GM10266 (cell line): ENCODE measurements at regions not wholly inside any gene's neighbourhood (a gene's known extent, or its start where the extent isn't known, plus 50 kb on each side); places are given as distances from the start of the nearest gene placed in this dataset.

Experiments used
- DNase-seq: peaks from one replicate; pipeline ENCODE4 v3.0.0; 2012; ENCODE audit errors: extremely low spot score
- TF ChIP-seq, protein P1 (sequence below): IDR thresholded peaks from 2 replicates; pipeline ENCODE4 v1.5.1; 2012; ENCODE audit warnings: mild to moderate bottlenecking, low read depth; ENCODE audit not compliant: control insufficient read depth, insufficient read depth; ENCODE audit errors: missing control alignments

DNA sequence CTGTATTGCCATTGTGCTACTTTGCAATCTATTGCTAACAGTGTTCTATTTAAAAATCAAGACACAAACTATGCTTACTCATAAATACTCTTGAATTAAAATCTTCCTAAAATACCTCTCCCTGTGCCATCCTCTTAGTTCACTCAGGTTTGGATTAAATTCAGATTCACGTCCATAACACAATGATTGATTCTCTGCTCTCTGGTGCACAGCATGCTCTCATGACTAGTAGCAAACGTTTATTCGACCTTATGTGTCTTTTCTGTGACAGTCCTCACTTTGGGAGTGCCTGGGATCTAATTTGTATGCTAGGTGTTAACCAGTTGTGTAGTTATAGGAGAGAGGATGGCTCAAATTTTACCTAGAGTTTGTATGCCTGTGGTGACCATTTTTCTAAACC is 270.4 kb upstream of the FKBP1C start:
- TF ChIP-seq, protein P1, sequence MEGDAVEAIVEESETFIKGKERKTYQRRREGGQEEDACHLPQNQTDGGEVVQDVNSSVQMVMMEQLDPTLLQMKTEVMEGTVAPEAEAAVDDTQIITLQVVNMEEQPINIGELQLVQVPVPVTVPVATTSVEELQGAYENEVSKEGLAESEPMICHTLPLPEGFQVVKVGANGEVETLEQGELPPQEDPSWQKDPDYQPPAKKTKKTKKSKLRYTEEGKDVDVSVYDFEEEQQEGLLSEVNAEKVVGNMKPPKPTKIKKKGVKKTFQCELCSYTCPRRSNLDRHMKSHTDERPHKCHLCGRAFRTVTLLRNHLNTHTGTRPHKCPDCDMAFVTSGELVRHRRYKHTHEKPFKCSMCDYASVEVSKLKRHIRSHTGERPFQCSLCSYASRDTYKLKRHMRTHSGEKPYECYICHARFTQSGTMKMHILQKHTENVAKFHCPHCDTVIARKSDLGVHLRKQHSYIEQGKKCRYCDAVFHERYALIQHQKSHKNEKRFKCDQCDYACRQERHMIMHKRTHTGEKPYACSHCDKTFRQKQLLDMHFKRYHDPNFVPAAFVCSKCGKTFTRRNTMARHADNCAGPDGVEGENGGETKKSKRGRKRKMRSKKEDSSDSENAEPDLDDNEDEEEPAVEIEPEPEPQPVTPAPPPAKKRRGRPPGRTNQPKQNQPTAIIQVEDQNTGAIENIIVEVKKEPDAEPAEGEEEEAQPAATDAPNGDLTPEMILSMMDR = no peak
- no peak for DNase-seq

DNA sequence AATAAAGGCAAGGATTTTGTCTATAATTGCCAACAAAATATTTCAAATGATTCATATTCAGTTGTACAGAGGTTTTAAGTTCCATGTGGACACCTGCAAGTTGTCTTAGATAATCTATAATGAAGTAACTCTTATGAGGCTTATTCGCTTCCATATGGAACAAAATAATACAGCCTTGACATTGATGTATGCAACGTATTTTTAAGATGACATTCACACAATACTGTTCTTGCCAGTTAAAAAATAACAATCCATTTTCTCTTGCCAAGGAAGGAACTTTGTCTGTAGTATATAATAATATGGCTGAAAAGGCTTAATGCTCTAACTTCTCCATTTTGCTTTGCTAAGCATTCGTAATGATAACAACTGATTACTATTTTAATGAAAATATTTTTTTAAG is 269.3 kb upstream of the FKBP1C start:
- TF ChIP-seq, protein P1 = no peak
- DNase-seq = no peak

- TF ChIP-seq, protein P1 = no peak
- no peak for DNase-seq
Measured at GRCh38 chr6:62968834-62969233, 242.4 kb upstream of the FKBP1C start.

DNA sequence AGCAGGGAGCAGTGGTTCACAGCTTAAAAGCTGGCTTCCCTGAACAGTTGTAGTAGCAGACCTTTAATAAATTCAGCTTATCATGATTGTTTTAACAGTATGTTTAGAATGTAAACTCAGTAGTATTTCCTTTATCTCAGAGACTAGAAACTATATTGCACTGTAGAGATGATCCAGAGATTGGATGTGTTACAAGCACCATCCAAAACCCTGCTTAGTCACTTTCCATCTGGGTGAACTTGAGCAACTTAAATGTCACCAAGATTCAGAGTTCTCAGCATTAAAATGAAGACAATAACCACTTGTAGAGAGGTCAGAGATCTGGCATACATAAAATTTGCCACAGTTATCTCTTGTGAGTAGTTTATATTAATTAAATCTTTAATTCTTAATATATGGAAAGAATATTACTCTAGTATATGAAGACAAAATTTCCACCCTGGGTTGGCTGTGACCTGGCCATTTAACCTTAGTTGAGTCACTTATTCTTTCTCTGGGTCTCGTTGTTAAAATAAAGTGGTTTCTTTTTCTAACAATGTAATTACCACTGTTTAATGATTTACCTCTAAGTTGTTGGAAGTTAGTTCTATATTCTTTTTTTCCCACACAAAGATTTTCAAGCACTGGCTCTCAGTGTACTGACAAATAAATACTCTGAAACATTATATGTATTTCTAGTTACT is 239.2 kb upstream of the FKBP1C start:
- no peak for DNase-seq
- TF ChIP-seq, protein P1 = no peak

- TF ChIP-seq, protein P1 = no peak
- no peak for DNase-seq
Measured at GRCh38 chr6:62974452-62974851, 236.8 kb upstream of the FKBP1C start.

- DNase-seq = no peak
- TF ChIP-seq, protein P1 = no peak
Measured at GRCh38 chr6:62976566-62976965, 234.7 kb upstream of the FKBP1C start.

DNA sequence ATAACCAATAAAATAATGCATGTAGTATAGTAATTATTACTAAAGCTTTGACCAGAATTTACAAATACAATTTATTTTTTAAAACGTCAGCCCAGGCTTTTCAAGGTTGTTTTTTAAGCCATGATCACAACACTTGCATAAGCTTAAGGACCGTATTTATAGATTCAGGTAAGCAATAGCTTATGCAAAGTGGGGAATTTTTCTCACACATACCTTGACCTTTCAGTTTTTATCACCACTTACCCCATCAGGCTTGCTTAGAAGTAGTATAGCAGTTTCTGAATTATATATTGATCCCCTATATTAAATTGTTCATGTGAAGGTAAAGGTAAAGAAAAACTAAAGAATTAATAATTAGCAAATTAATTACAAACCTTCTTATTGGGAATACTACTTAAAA is 232.3 kb upstream of the FKBP1C start:
- TF ChIP-seq, protein P1 = no peak
- no peak for DNase-seq
